Endothelial cell of umbilical vein (primary cell): ENCODE measurements at regions not wholly inside any gene's neighbourhood (a gene's known extent, or its start where the extent isn't known, plus 50 kb on each side); places are given as distances from the start of the nearest gene placed in this dataset.

Experiments
- BruUV-seq: library from RNA; stranded (reverse); fragments of 400-500 nt; replicated peaks from 2 replicates; lab custom pipeline; 2021; lab: Mats Ljungman, UMichigan
- CTCF ChIA-PET: fragments of 300-600, 350-600 bp; sonication (Branson Sonifier 250); formaldehyde crosslinking; loops from one replicate; lab custom pipeline; 2021; ENCODE audit warnings: antibody characterized with exemption, inconsistent platforms; lab: Charles Lee
- POLR2A ChIA-PET: fragments of 300-600, 350-600 bp; sonication (Branson Sonifier 250); formaldehyde crosslinking; loops from one replicate; lab custom pipeline; 2021; ENCODE audit warnings: antibody characterized with exemption, inconsistent platforms; lab: Charles Lee
- DNase-seq: peaks from one replicate; pipeline ENCODE4 v3.0.0-alpha.2; 2011; ENCODE audit warnings: low read depth, low spot score
- FAIRE-seq: peaks from 2 replicates; lab custom pipeline; 2011; peaks lifted over from hg19 to GRCh38; lab: Jason Lieb, UNC
- H2AFZ ChIP-seq: 2 replicates; pipeline ENCODE4 v1.6.0; 2012; ENCODE audit warnings: low read depth, low read length, control low read depth, inconsistent platforms
- H3K27ac ChIP-seq: 2 replicates; pipeline ENCODE4 v1.5.1; 2011; ENCODE audit warnings: low read depth, mild to moderate bottlenecking, control low read depth, low read length, moderate library complexity; ENCODE audit not compliant: insufficient read depth
- H3K27me3 ChIP-seq, 2 experiments: 2 replicates each; pipeline versions ENCODE4 v1.6.0 to v1.6.1; 2011; ENCODE audit warnings: low read length in 2 of 2, mixed read lengths in 1 of 2; ENCODE audit not compliant: control insufficient read depth in 2 of 2, insufficient read depth in 2 of 2
- H3K36me3 ChIP-seq, 2 experiments: 2 replicates in 1 of 2; 3 replicates in 1 of 2; pipeline ENCODE4 v1.5.1; 2011; ENCODE audit warnings: low read length in 2 of 2, mild to moderate bottlenecking in 1 of 2, moderate library complexity in 1 of 2; ENCODE audit not compliant: control insufficient read depth in 2 of 2, insufficient read depth in 2 of 2; ENCODE audit errors: extremely low read depth in 1 of 2
- H3K4me1 ChIP-seq: 3 replicates; pipeline ENCODE4 v1.5.1; 2011; ENCODE audit warnings: mild to moderate bottlenecking, low read length; ENCODE audit not compliant: control insufficient read depth, insufficient read depth; ENCODE audit errors: extremely low read depth
- H3K4me2 ChIP-seq: 2 replicates; pipeline ENCODE4 v1.6.1; 2011; ENCODE audit warnings: low read length, control low read depth, mixed read lengths; ENCODE audit not compliant: insufficient read depth
- H3K4me3 ChIP-seq, 3 experiments: fragments of 200-600 bp in 1 of 3; sonication (generic), shearing (Covaris generic) in 1 of 3; replicated peaks in 1 of 3; 2 replicates each; pipeline ENCODE4 v1.5.1; 2011 to 2016; ENCODE audit warnings: control low read depth in 3 of 3, low read length in 3 of 3, mild to moderate bottlenecking in 2 of 3, inconsistent platforms in 1 of 3, low read depth in 1 of 3, moderate library complexity in 1 of 3; ENCODE audit not compliant: insufficient read depth in 1 of 3
- H3K79me2 ChIP-seq: 2 replicates; pipeline ENCODE4 v1.6.0; 2012; ENCODE audit warnings: low read length, inconsistent platforms; ENCODE audit not compliant: control insufficient read depth, insufficient read depth
- H3K9ac ChIP-seq: replicated peaks from 2 replicates; pipeline ENCODE3; 2011; ENCODE audit warnings: low read length, control low read depth; ENCODE audit not compliant: insufficient read depth; ENCODE audit errors: extremely low read depth
- H3K9me1 ChIP-seq: replicated peaks from 3 replicates; pipeline ENCODE4 v1.6.0; 2011; ENCODE audit warnings: mild to moderate bottlenecking, low read length; ENCODE audit not compliant: control insufficient read depth, insufficient read depth; ENCODE audit errors: extremely low read depth
- H3K9me3 ChIP-seq: replicated peaks from 2 replicates; pipeline ENCODE4 v1.5.1; 2012; ENCODE audit warnings: low read length, inconsistent platforms; ENCODE audit not compliant: control insufficient read depth, insufficient read depth
- H4K20me1 ChIP-seq: replicated peaks from 2 replicates; pipeline ENCODE3; 2011; ENCODE audit warnings: mild to moderate bottlenecking, low read length; ENCODE audit not compliant: control insufficient read depth, insufficient read depth; ENCODE audit errors: extremely low read depth
- CTCF ChIP-seq, 2 donors: IDR thresholded peaks; 1 replicate in 1 of 2; 2 replicates in 1 of 2; pipeline ENCODE4 v1.5.1; 2011; ENCODE audit warnings: low read length in 2 of 2, mild to moderate bottlenecking in 2 of 2, moderate library complexity in 2 of 2, control low read depth in 1 of 2, inconsistent platforms in 1 of 2, low read depth in 1 of 2; ENCODE audit not compliant: insufficient read depth in 1 of 2; ENCODE audit errors: extremely low read depth in 1 of 2
- EZH2 ChIP-seq: IDR thresholded peaks from 2 replicates; pipeline ENCODE4 v1.6.1; 2012; ENCODE audit warnings: borderline replicate concordance, low read depth, mild to moderate bottlenecking, moderate library complexity, low read length, inconsistent platforms; ENCODE audit not compliant: severe bottlenecking
- FOS ChIP-seq: IDR thresholded peaks from 2 replicates; pipeline ENCODE4 v1.6.1; 2011; ENCODE audit warnings: mild to moderate bottlenecking, low read length, moderate library complexity, borderline replicate concordance; ENCODE audit not compliant: insufficient read depth
- GATA2 ChIP-seq: IDR thresholded peaks from 2 replicates; pipeline ENCODE4 v1.7.0; 2011; ENCODE audit warnings: low read depth, mild to moderate bottlenecking, moderate library complexity, mixed read lengths, low read length; ENCODE audit not compliant: insufficient read length, insufficient read depth
- JUN ChIP-seq: IDR thresholded peaks from 2 replicates; pipeline ENCODE4 v1.6.1; 2011; ENCODE audit warnings: borderline replicate concordance, low read depth; ENCODE audit not compliant: insufficient read length, insufficient read depth
- MYC ChIP-seq: IDR thresholded peaks from one replicate; pipeline ENCODE4 v1.6.1; 2011; ENCODE audit warnings: mild to moderate bottlenecking, low read depth, low read length
- POLR2A ChIP-seq: IDR thresholded peaks from 2 replicates; pipeline ENCODE4 v1.6.1; 2012; ENCODE audit warnings: low read depth, mild to moderate bottlenecking, control low read depth, low read length
- POLR2AphosphoS5 ChIP-seq: IDR thresholded peaks from 2 replicates; pipeline ENCODE4 v1.6.1; 2012; ENCODE audit warnings: low read depth, mild to moderate bottlenecking, control low read depth, low read length, moderate library complexity; ENCODE audit not compliant: insufficient read depth
- dilution Hi-C: fragments of 300-500 bp; cut with MboI; formaldehyde crosslinking; loops from one replicate; pipeline ENCODE4 v1.15.0; 2019; ENCODE audit warnings: low sequenced_read_pairs; ENCODE audit not compliant: extremely low pct_ligation_motif_present
- intact Hi-C: fragments of 100-400 bp; cut with micrococcal nuclease; formaldehyde crosslinking; loops from one replicate; pipeline ENCODE4 v1.10.0; 2022
- TF ChIP-seq, protein P1 (sequence below): IDR thresholded peaks from 2 replicates; pipeline ENCODE4 v1.6.1; 2011; ENCODE audit not compliant: insufficient read depth, insufficient read length

- BruUV-seq: no TSS peak
- Histone ChIP-seq H3K9me3 (peaks cover 2% of the 10 kb centered on the region), H3K27me3 (no peaks in the 10 kb centered on the region), H3K4me1 (no peaks in the 10 kb centered on the region), H4K20me1 (no peaks in the 10 kb centered on the region), H2AFZ (no peak overlapping the region), H3K4me3 (no peak overlapping the region), H3K4me2 (no peak overlapping the region), H3K79me2 (no peaks in the 10 kb centered on the region), H3K27ac (no peak overlapping the region), H3K9ac (no peak overlapping the region), H3K36me3 (no peaks in the 10 kb centered on the region), H3K9me1 (no peaks in the 10 kb centered on the region)
- DNase-seq: no peak
- ChIA-PET POLR2A (no interaction called here), CTCF (no interaction called here)
- dilution Hi-C loops (no loop called here), intact Hi-C loops (no loop called here)
- no peak for FAIRE-seq
- TF ChIP-seq CTCF (IDR thresholded peaks at IDR 0.05; ENCODE audit: extremely low read depth in 1 of 2, insufficient read depth in 1 of 2, low read depth in 1 of 2, low read length in 2 of 2): no peak
- TF ChIP-seq POLR2A: no peak
- TF ChIP-seq MYC: no peak
- no peak for TF ChIP-seq GATA2
- TF ChIP-seq EZH2: no peak
Measured at GRCh38 chr10:107471911-107472310, 307.4 kb upstream of the SORCS1 start.

DNA sequence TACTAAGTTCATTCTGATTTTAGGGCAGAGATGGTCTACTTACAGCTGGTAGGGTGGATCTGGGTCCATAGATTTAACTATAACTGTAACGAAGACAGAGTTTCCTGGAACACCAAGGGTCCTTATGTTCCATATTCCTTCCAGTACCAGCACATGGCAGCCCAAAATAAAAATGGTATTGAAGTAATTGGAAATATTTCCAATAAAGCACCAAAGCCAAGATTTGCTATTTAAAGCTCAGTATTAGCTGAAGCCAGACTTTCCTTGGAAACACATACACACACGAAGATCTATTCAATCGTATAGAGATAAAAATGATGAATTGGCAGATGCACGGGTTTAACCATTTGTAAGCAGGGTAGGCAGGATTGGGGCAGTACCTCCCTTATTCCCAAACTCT is 289.1 kb upstream of the SORCS1 start:
- Histone ChIP-seq H2AFZ (no peak overlapping the region), H3K79me2 (no peaks in the 10 kb centered on the region), H3K4me3 (no peak overlapping the region), H3K4me1 (no peaks in the 10 kb centered on the region), H3K4me2 (no peak overlapping the region), H3K36me3 (no peaks in the 10 kb centered on the region), H3K27me3 (no peaks in the 10 kb centered on the region), H3K9me3 (peaks cover 3% of the 10 kb centered on the region), H4K20me1 (no peaks in the 10 kb centered on the region), H3K27ac (no peak overlapping the region), H3K9me1 (no peaks in the 10 kb centered on the region), H3K9ac (no peak overlapping the region)
- TF ChIP-seq POLR2AphosphoS5: no peak
- TF ChIP-seq EZH2: no peak
- no peak for TF ChIP-seq JUN
- TF ChIP-seq FOS: no peak
- no peak for TF ChIP-seq GATA2
- no peak for TF ChIP-seq POLR2A
- TF ChIP-seq, protein P1, sequence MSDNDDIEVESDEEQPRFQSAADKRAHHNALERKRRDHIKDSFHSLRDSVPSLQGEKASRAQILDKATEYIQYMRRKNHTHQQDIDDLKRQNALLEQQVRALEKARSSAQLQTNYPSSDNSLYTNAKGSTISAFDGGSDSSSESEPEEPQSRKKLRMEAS: no peak
- TF ChIP-seq CTCF (IDR thresholded peaks at IDR 0.05; ENCODE audit: extremely low read depth in 1 of 2, insufficient read depth in 1 of 2, low read depth in 1 of 2, low read length in 2 of 2): no peak
- no peak for TF ChIP-seq MYC
- intact Hi-C loops (no loop called here), dilution Hi-C loops (no loop called here)
- ChIA-PET POLR2A (no interaction called here), CTCF (no interaction called here)
- FAIRE-seq: no peak
- DNase-seq: no peak
- BruUV-seq: no TSS peak
